Upper lobe of left lung (tissue), 4 donors: ENCODE measurements at regions not wholly inside any gene's neighbourhood (a gene's known extent, or its start where the extent isn't known, plus 50 kb on each side); places are given as distances from the start of the nearest gene placed in this dataset.

Experiments used
- POLR2AphosphoS5 ChIP-seq, 2 donors: sonication (generic); formaldehyde crosslinking; IDR thresholded peaks; one replicate each; pipeline ENCODE4 v1.5.1; 2017; ENCODE audit warnings: antibody characterized with exemption in 2 of 2
- TF ChIP-seq, protein P1 (sequence below), 6 experiments: fragments of 450-650 bp in 4 of 6; fragments of 200-600 bp in 2 of 6; sonication (generic) in 2 of 6; IDR thresholded peaks; one replicate each; pipeline ENCODE4 v1.5.1; 2016 to 2019; ENCODE audit warnings: antibody characterized with exemption in 6 of 6

DNA sequence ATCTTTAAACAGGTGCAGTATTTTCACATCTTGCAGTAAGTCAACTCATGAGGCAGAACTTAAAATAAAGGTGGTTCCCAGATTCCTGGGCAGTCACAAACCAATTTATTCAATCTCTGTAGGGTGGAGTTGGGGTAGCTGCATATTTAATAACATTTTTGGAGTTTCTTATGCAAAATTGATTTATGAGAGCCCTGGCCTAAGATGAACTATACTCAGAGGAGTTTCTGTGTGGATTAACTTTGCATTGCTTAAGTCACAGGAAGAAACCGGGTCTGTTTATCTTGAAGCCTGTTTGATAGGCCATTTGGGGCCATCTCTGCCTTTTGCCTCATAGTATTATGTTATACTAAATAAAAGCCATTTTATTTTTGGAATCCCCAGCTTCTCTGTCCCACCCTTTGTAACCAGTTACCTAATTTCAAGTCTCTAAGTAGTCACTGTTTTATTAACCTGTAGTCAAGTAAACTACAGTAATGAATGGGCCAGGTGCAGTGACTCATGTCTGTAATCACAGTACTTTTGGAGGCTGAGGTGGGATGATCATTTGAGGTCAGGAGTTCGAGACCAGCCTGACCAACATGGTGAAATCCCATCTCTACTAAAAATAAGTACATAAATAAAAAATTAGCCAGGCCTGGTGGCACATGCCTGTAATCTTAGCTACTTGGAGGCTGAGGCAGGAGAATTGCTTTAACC lies 104.4 kb upstream of the FAM3C start:
- TF ChIP-seq, protein P1, sequence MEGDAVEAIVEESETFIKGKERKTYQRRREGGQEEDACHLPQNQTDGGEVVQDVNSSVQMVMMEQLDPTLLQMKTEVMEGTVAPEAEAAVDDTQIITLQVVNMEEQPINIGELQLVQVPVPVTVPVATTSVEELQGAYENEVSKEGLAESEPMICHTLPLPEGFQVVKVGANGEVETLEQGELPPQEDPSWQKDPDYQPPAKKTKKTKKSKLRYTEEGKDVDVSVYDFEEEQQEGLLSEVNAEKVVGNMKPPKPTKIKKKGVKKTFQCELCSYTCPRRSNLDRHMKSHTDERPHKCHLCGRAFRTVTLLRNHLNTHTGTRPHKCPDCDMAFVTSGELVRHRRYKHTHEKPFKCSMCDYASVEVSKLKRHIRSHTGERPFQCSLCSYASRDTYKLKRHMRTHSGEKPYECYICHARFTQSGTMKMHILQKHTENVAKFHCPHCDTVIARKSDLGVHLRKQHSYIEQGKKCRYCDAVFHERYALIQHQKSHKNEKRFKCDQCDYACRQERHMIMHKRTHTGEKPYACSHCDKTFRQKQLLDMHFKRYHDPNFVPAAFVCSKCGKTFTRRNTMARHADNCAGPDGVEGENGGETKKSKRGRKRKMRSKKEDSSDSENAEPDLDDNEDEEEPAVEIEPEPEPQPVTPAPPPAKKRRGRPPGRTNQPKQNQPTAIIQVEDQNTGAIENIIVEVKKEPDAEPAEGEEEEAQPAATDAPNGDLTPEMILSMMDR (IDR thresholded peaks at IDR 0.05), result no peak
- TF ChIP-seq POLR2AphosphoS5 (IDR thresholded peaks at IDR 0.05), result no peak
